22Rv1 (cell line): ENCODE measurements at regions not wholly inside any gene's neighbourhood (a gene's known extent, or its start where the extent isn't known, plus 50 kb on each side); places are given as distances from the start of the nearest gene placed in this dataset.

Experiments used
- ZFX ChIP-seq: fragments of 450-650 bp; IDR thresholded peaks from 2 replicates; pipeline ENCODE4 v1.6.1; 2017; ENCODE audit warnings: antibody characterized with exemption, borderline replicate concordance
- TF ChIP-seq, protein P1 (sequence below): fragments of 450-650 bp; IDR thresholded peaks from 2 replicates; pipeline ENCODE4 v1.5.1; 2017; ENCODE audit warnings: mild to moderate bottlenecking

DNA sequence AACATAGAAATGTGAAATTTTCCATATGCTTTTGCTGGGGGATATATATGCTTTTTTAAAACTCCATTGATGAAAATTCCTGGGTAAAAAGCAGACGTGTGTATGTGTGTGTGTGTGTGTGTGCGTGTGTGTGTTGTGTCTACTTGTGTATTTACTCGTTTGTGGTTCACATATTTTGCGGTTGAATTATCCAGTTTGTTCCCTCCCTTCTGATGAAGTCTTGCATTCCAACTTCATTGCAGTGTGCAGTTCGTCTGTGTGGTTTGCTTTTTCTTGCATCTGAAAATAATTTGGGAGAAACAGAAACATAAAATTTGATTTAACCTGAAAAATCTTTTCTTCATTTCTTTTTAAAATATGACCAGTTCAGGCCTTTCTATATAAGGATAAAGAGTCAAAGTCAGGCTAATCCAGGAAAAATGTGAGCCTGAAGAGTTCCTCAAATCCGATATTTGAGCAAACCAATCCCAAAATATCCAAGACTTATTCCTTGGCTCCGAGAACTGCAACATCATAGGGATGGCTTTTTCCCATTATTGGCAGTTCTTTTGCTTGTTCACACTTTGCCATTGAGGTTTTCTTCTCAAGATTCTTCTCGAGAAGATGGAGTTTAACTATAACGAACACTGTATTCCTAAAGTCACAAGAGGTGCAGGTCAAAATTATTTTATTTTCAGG, 202.2 kb upstream of the CCN2 start:
- TF ChIP-seq, protein P1, sequence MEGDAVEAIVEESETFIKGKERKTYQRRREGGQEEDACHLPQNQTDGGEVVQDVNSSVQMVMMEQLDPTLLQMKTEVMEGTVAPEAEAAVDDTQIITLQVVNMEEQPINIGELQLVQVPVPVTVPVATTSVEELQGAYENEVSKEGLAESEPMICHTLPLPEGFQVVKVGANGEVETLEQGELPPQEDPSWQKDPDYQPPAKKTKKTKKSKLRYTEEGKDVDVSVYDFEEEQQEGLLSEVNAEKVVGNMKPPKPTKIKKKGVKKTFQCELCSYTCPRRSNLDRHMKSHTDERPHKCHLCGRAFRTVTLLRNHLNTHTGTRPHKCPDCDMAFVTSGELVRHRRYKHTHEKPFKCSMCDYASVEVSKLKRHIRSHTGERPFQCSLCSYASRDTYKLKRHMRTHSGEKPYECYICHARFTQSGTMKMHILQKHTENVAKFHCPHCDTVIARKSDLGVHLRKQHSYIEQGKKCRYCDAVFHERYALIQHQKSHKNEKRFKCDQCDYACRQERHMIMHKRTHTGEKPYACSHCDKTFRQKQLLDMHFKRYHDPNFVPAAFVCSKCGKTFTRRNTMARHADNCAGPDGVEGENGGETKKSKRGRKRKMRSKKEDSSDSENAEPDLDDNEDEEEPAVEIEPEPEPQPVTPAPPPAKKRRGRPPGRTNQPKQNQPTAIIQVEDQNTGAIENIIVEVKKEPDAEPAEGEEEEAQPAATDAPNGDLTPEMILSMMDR = no peak
- TF ChIP-seq ZFX = no peak
